ENCODE measurements at regions not wholly inside any gene's neighbourhood (a gene's known extent, or its start where the extent isn't known, plus 50 kb on each side); places are given as distances from the start of the nearest gene placed in this dataset.

DNA sequence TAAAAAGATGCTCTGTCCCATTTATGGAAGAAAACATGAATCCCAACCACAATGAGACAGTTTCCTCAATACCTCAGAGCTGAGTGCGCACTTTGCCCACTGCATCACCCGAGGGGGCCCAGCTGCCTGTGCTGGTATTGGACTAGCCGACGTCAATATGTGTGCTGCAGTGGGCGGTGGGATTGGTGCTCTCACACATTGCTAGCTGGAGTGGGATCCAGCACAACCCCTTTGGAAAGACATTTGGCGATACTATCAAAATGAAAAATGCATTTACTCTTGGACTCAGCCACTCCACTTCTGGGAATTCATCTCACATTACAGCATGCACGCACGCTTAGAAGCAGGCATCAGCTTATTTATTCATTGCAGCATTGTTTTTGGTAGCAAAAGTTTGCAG, 289.2 kb upstream of the FOXF1 start:
- TF ChIP-seq, protein P1, sequence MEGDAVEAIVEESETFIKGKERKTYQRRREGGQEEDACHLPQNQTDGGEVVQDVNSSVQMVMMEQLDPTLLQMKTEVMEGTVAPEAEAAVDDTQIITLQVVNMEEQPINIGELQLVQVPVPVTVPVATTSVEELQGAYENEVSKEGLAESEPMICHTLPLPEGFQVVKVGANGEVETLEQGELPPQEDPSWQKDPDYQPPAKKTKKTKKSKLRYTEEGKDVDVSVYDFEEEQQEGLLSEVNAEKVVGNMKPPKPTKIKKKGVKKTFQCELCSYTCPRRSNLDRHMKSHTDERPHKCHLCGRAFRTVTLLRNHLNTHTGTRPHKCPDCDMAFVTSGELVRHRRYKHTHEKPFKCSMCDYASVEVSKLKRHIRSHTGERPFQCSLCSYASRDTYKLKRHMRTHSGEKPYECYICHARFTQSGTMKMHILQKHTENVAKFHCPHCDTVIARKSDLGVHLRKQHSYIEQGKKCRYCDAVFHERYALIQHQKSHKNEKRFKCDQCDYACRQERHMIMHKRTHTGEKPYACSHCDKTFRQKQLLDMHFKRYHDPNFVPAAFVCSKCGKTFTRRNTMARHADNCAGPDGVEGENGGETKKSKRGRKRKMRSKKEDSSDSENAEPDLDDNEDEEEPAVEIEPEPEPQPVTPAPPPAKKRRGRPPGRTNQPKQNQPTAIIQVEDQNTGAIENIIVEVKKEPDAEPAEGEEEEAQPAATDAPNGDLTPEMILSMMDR (IDR thresholded peaks at IDR 0.05): no peak
- TF ChIP-seq POLR2A (IDR thresholded peaks at IDR 0.05): no peak
- no peak for TF ChIP-seq POLR2AphosphoS5 (IDR thresholded peaks at IDR 0.05)
- TF ChIP-seq EP300 (IDR thresholded peaks at IDR 0.05): no peak

All from sigmoid colon (tissue), 4 donors.